Epidermal melanocyte (primary cell): ENCODE measurements at regions not wholly inside any gene's neighbourhood (a gene's known extent, or its start where the extent isn't known, plus 50 kb on each side); places are given as distances from the start of the nearest gene placed in this dataset.

ENCODE experiments used
- DNase-seq: peaks from one replicate; pipeline ENCODE4 v3.0.0; 2011; ENCODE audit warnings: low spot score; ENCODE audit not compliant: insufficient read length

- no peak for DNase-seq
Measured at GRCh38 chr9:134558124-134558905, 83.3 kb upstream of the COL5A1 start.

- no peak for DNase-seq
Measured at GRCh38 chr9:134559013-134559412, 82.6 kb upstream of the COL5A1 start.

DNA sequence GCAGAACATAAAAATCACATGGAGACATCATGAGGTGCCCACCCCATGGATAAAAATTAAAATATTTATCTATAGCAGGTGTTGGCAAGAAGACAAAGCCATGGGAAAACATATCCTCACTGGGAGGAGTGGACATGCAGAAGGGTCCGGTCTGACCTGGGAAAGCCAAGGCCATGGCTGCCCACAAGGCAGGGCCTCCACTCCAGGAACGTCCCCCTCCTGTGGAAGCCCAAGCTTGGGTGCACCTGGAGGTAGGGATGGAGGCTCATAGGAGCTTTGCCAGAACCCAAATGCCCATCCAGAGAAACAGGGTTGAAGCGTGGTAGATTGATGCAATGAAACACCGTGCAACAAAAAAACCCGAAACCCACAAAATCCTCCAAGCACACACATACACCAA lies 81.4 kb upstream of the COL5A1 start:
- no peak for DNase-seq

DNA sequence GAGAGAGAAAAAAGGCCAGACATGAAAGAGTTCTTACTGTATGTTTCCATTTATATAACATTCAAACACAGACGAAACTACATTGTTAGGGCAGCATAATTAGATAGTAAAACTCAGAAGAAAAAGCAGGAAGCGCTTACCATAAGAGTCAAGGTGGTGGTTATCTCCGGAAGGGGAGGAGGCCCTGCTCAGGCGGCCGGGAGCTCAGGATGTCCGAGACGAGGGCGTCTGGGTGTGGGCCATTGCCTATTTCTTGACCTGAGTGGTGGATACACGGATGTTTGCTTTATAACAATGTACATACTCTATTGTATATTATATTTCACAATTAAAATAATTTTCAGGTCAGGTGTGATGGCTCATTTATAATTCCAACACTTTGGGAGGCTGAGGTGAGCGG lies 80.9 kb upstream of the COL5A1 start:
- DNase-seq = no peak

- no peak for DNase-seq
Measured at GRCh38 chr9:134561427-134562145, 80.0 kb upstream of the COL5A1 start.

DNA sequence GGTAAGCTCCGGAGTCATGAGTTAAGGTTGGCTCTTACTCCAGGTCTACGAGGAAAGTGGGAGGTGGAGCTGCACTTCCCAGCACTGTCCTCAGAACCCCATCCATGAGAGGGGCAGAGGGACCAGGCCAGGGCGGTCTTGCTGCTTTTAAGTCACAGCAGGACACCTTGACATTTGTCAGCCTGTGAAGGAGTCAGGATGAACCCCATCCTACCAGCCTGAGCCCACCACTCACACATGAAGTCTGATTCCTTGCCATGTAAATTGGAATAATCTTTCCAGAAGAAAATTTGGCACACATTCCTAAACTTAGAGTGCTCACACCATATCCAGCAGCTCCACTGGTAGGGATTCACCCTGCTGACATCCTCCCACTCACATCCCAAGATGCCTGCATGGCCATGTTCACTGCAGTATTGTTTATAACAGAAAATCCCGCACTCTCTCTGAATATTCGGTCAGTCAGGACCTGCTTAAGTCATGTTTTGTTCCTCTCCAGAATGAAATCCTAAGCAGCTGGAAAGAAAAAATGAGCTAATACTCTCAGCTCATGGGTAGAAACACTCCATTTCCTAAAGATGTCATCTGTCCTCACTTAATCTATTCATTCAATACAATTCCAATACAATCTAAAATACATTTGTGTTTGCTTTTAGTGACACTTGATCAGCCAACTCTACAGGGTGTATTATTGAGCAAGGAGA lies 79.3 kb upstream of the COL5A1 start:
- no peak for DNase-seq

- DNase-seq = no peak
Measured at GRCh38 chr9:134563397-134563796, 78.2 kb upstream of the COL5A1 start.

GRCh38 chr9:134564431-134565170 lies 77.0 kb upstream of the COL5A1 start:
- DNase-seq = no peak

GRCh38 chr9:134565316-134565915 lies 76.2 kb upstream of the COL5A1 start:
- no peak for DNase-seq

GRCh38 chr9:134566196-134566847 lies 75.3 kb upstream of the COL5A1 start:
- DNase-seq = no peak

- DNase-seq = no peak
Measured at GRCh38 chr9:134566936-134567335, 74.7 kb upstream of the COL5A1 start.

- DNase-seq = no peak
Measured at GRCh38 chr9:134568116-134568515, 73.5 kb upstream of the COL5A1 start.

GRCh38 chr9:134568811-134569210 lies 72.8 kb upstream of the COL5A1 start:
- no peak for DNase-seq

- DNase-seq = no peak
Measured at GRCh38 chr9:134569626-134570025, 72.0 kb upstream of the COL5A1 start.

GRCh38 chr9:134570151-134570621 lies 71.4 kb upstream of the COL5A1 start:
- no peak for DNase-seq

DNA sequence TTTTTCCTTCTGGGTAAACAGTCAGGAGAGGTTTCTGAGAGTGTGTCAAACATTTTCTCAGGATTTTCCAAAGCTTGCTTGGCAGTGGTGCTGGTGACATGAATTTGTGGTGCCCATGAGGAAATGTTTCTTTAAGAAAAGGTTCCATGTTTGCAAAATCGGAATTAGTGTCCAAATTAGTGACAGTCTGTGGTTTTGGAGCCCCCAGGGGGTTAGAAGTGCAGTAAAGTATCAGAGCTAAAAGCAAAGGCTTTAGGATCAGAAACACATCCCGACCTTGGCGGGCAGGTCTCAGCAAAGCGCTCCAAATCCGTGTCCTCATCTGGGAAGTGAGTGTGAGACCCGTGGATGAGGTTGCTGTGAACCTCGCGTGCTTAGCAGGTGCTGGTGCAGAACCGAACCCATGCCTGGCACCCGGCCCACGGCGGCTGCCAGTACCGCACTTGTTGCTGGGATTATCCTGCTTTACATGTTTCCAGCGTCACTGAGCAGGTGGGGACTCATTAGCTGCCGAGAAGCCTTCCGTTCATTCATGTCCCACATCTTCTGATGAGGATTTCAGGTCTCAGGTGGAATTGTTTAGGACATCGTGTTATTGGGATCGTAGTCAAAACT lies 70.8 kb upstream of the COL5A1 start:
- no peak for DNase-seq

DNA sequence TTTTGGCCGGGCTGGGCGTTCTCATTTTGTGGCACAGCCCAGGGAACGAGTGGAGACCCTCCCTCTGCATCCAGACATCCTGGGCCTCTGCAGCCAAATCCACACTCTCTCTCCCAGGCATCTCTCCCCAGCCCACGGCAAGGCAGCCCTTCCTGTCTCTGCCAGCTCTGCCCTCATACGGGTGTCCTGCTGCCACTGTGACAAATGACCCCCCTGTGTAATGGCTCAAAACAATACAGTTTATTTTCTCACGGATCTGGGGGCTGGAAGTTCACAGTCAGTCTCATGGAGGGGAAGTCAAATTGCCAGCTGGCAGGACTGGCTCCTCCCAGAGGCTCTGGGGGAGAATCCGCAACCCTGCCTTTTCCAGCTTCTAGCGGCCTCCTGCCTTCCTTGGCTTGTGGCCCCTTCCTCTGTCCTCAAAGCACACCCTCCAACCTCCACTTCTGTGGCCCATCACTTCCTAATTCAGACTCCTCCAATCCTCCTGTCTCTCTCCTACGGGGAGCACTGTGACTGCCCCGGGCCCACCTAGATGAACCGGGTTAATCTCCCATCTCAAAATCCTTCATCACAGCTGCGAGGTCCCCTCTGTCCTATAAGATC lies 70.2 kb upstream of the COL5A1 start:
- no peak for DNase-seq

DNA sequence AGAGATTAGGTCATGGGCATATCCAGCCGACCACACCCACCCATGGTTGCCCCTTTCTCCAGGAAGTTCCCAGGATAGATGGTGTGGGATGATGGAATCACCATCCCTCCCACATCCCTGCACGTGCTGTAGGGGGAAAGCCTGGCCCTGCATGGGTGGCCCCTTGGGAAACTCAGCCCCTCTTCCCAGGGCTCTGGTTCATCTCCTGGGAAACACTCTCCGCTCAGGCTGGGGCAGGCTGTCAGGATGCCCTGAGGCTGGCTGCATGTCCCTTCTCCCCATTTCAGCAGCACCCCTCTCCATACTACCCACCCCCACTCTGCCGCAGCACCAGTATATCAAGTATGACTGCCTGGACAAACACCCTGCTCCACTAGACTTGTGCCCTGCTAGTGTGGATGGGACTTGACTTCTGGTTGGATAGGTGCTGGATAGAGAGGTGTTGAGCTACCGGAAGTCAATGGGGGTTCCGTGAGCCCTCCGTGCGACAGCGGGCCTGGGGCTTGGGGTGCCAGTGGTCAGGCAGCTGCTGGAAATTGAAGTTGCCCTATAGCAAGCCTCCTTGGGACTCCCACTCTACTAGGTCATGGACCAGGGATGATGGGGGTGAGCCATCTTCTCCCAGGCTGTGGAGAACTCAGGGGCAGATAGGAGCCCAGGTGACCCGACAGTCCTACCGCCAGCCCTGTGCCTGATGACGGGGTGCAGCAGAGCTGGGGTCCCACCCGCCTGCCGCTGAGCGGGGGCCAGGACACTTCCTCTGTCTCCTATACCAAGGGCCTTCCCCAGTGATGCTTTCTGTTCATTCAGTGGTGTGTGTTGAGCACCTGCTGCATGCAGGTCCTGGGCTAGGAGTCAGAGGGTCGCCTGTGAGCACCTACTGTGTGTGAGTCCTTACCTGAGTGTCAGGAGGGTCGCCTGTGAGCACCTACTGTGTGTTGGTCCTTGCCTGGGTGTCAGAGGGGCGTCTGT lies 69.4 kb upstream of the COL5A1 start:
- DNase-seq = no peak
